IPS DF 6.9 (cell line): ENCODE measurements at regions not wholly inside any gene's neighbourhood (a gene's known extent, or its start where the extent isn't known, plus 50 kb on each side); places are given as distances from the start of the nearest gene placed in this dataset.
A peak's percentile ranks its signal among the peaks of the same experiment; 100 is the strongest.

Source experiments
- DNase-seq: peaks from one replicate; pipeline ENCODE4 v3.0.0-alpha.2; 2013; ENCODE audit warnings: low read depth, low spot score
- H3K27ac ChIP-seq: one replicate; pipeline ENCODE4 v1.5.1; 2013; ENCODE audit warnings: low read length, control low read depth
- H3K27me3 ChIP-seq: 2 replicates; pipeline ENCODE4 v1.6.1; 2013; ENCODE audit warnings: mild to moderate bottlenecking, low read length; ENCODE audit not compliant: control insufficient read depth, insufficient read depth
- H3K36me3 ChIP-seq: 2 replicates; pipeline ENCODE4 v1.6.1; 2013; ENCODE audit warnings: low read length; ENCODE audit not compliant: control insufficient read depth, insufficient read depth
- H3K4me1 ChIP-seq: 2 replicates; pipeline ENCODE4 v1.6.1; 2013; ENCODE audit warnings: low read length; ENCODE audit not compliant: control insufficient read depth, insufficient read depth
- H3K4me3 ChIP-seq: 2 replicates; pipeline ENCODE4 v1.5.1; 2013; ENCODE audit warnings: mild to moderate bottlenecking, low read length
- H3K9me3 ChIP-seq: 2 replicates; pipeline ENCODE4 v1.6.1; 2013; ENCODE audit warnings: low read length, inconsistent platforms; ENCODE audit not compliant: control insufficient read depth, insufficient read depth
- WGBS: extraction: QIAGEN DNeasy Blood & Tissue Kit; methylation state at CpG from one replicate; pipeline ENCODE4 v1.1.7; 2013; ENCODE audit warnings: mixed read lengths, missing lambda C conversion rate; ENCODE audit not compliant: insufficient read length, insufficient coverage; 5-methylcytosine and 5-hydroxymethylcytosine counted together

GRCh38 chr13:100818711-100819110, 144.1 kb upstream of the TMTC4 start:
- Histone ChIP-seq H3K36me3 (no peaks in the 10 kb centered on the region), H3K4me3 (no peak overlapping the region), H3K27ac (no peak overlapping the region), H3K27me3 (no peaks in the 10 kb centered on the region), H3K4me1 (peaks cover 3% of the 10 kb centered on the region; the same call in 1 of the 2 replicates), H3K9me3 (no peaks in the 10 kb centered on the region)
- DNase-seq = no peak
- WGBS = no CpG with 5 or more reads among the region's 3 CpGs

GRCh38 chr13:100817928-100818327, 143.3 kb upstream of the TMTC4 start:
- Histone ChIP-seq H3K27me3 (no peaks in the 10 kb centered on the region), H3K4me1 (peaks cover 3% of the 10 kb centered on the region; the same call in 1 of the 2 replicates), H3K9me3 (no peaks in the 10 kb centered on the region), H3K36me3 (no peaks in the 10 kb centered on the region), H3K4me3 (no peak overlapping the region), H3K27ac (no peak overlapping the region)
- no peak for DNase-seq

GRCh38 chr13:100815476-100816046, 141.0 kb upstream of the TMTC4 start:
- no peak overlapping the region for H3K4me3 ChIP-seq
- WGBS = no CpG with 5 or more reads among the region's 3 CpGs
- H3K4me1 ChIP-seq = peaks cover 1% of the 10 kb centered on the region; the same call in 1 of the 2 replicates
- H3K27ac ChIP-seq = no peak overlapping the region
- no peaks in the 10 kb centered on the region for H3K9me3 ChIP-seq
- H3K36me3 ChIP-seq = no peaks in the 10 kb centered on the region
- no peaks in the 10 kb centered on the region for H3K27me3 ChIP-seq
- DNase-seq = peak; percentile 1

GRCh38 chr13:100812982-100813584, 138.5 kb upstream of the TMTC4 start:
- no CpG with 5 or more reads among the region's 2 CpGs for WGBS
- peaks cover 1% of the 10 kb centered on the region; the same call in 1 of the 2 replicates for H3K4me1 ChIP-seq
- no peaks in the 10 kb centered on the region for H3K9me3 ChIP-seq
- no peaks in the 10 kb centered on the region for H3K36me3 ChIP-seq
- DNase-seq = no peak
- no peaks in the 10 kb centered on the region for H3K27me3 ChIP-seq
- no peak overlapping the region for H3K4me3 ChIP-seq
- H3K27ac ChIP-seq = no peak overlapping the region

GRCh38 chr13:100811928-100812327, 137.3 kb upstream of the TMTC4 start:
- no CpG with 5 or more reads among the region's 2 CpGs for WGBS

GRCh38 chr13:100811024-100811865, 136.7 kb upstream of the TMTC4 start:
- no peak for DNase-seq
- Histone ChIP-seq H3K9me3 (no peaks in the 10 kb centered on the region), H3K4me1 (peaks cover 1% of the 10 kb centered on the region; the same call in 1 of the 2 replicates), H3K4me3 (no peak overlapping the region), H3K27me3 (no peaks in the 10 kb centered on the region), H3K27ac (no peak overlapping the region), H3K36me3 (no peaks in the 10 kb centered on the region)
- no CpG with 5 or more reads among the region's 14 CpGs for WGBS

More at GRCh38 chr13:100811928-100812327, 137.3 kb upstream of the TMTC4 start:
- no peaks in the 10 kb centered on the region for H3K27me3 ChIP-seq
- no peaks in the 10 kb centered on the region for H3K36me3 ChIP-seq
- no peaks in the 10 kb centered on the region for H3K9me3 ChIP-seq
- H3K27ac ChIP-seq = no peak overlapping the region
- no peak overlapping the region for H3K4me3 ChIP-seq
- DNase-seq = no peak
- H3K4me1 ChIP-seq = peaks cover 1% of the 10 kb centered on the region; the same call in 1 of the 2 replicates

GRCh38 chr13:100810481-100810880, 135.9 kb upstream of the TMTC4 start:
- Histone ChIP-seq H3K27me3 (no peaks in the 10 kb centered on the region), H3K4me3 (no peak overlapping the region), H3K4me1 (no peaks in the 10 kb centered on the region), H3K27ac (no peak overlapping the region), H3K36me3 (no peaks in the 10 kb centered on the region), H3K9me3 (no peaks in the 10 kb centered on the region)
- DNase-seq = no peak
- WGBS = no CpG with 5 or more reads among the region's 3 CpGs

GRCh38 chr13:100809856-100810255, 135.3 kb upstream of the TMTC4 start:
- Histone ChIP-seq H3K4me1 (no peaks in the 10 kb centered on the region), H3K27me3 (no peaks in the 10 kb centered on the region), H3K36me3 (no peaks in the 10 kb centered on the region), H3K9me3 (no peaks in the 10 kb centered on the region), H3K27ac (no peak overlapping the region), H3K4me3 (no peak overlapping the region)
- WGBS = no CpG with 5 or more reads among the region's 3 CpGs
- no peak for DNase-seq

GRCh38 chr13:100809129-100809390, 134.5 kb upstream of the TMTC4 start:
- H3K27me3 ChIP-seq = no peaks in the 10 kb centered on the region
- no peaks in the 10 kb centered on the region for H3K4me1 ChIP-seq
- no peak overlapping the region for H3K4me3 ChIP-seq

GRCh38 chr13:100808330-100809128, 133.9 kb upstream of the TMTC4 start:
- no CpG with 5 or more reads among the region's 8 CpGs for WGBS
- Histone ChIP-seq H3K9me3 (no peaks in the 10 kb centered on the region), H3K4me1 (no peaks in the 10 kb centered on the region), H3K27ac (no peak overlapping the region), H3K4me3 (no peak overlapping the region), H3K36me3 (no peaks in the 10 kb centered on the region), H3K27me3 (no peaks in the 10 kb centered on the region)
- DNase-seq = no peak

More at GRCh38 chr13:100809129-100809390, 134.5 kb upstream of the TMTC4 start:
- Histone ChIP-seq H3K36me3 (no peaks in the 10 kb centered on the region), H3K27ac (no peak overlapping the region), H3K9me3 (no peaks in the 10 kb centered on the region)
- DNase-seq = no peak
- no CpG with 5 or more reads among the region's 2 CpGs for WGBS
